ENCODE measurements at regions not wholly inside any gene's neighbourhood (a gene's known extent, or its start where the extent isn't known, plus 50 kb on each side); places are given as distances from the start of the nearest gene placed in this dataset.

DNA sequence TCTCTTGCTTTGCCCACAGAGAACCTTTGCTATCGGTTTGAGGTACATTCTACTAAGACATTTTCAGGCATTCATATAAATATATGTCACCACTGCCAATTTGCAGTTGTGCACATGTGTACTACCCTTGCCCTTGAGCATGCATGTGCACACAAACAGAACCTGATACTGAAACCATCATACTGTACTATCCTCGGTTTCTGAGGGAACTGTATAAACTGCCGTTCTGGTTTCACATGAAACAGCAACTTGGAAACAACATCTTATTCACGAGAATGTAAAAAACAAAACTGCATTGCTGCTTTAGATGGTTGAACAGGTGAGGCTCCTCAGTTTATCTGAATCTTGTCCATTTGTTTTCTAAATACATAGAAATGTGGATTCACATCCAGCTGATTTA, 151.2 kb upstream of the TMEM170B start (continued):
- TF ChIP-seq, protein P1, sequence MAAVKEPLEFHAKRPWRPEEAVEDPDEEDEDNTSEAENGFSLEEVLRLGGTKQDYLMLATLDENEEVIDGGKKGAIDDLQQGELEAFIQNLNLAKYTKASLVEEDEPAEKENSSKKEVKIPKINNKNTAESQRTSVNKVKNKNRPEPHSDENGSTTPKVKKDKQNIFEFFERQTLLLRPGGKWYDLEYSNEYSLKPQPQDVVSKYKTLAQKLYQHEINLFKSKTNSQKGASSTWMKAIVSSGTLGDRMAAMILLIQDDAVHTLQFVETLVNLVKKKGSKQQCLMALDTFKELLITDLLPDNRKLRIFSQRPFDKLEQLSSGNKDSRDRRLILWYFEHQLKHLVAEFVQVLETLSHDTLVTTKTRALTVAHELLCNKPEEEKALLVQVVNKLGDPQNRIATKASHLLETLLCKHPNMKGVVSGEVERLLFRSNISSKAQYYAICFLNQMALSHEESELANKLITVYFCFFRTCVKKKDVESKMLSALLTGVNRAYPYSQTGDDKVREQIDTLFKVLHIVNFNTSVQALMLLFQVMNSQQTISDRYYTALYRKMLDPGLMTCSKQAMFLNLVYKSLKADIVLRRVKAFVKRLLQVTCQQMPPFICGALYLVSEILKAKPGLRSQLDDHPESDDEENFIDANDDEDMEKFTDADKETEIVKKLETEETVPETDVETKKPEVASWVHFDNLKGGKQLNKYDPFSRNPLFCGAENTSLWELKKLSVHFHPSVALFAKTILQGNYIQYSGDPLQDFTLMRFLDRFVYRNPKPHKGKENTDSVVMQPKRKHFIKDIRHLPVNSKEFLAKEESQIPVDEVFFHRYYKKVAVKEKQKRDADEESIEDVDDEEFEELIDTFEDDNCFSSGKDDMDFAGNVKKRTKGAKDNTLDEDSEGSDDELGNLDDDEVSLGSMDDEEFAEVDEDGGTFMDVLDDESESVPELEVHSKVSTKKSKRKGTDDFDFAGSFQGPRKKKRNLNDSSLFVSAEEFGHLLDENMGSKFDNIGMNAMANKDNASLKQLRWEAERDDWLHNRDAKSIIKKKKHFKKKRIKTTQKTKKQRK (IDR thresholded peaks at IDR 0.05; ENCODE audit: low read depth, low read length) = no peak
- no peak for TF ChIP-seq ESRRA (IDR thresholded peaks at IDR 0.05; ENCODE audit: low read length)
- peak; percentile 56 for TF ChIP-seq BCL3 (IDR thresholded peaks at IDR 0.05; ENCODE audit: borderline replicate concordance, insufficient read depth, low read depth, low read length, poor library complexity, severe bottlenecking)
- no peak for TF ChIP-seq PBX3 (IDR thresholded peaks at IDR 0.05; ENCODE audit: insufficient replicate concordance, low read depth, low read length)
- no peak for TF ChIP-seq ZBTB11 (CRISPR knock-in tag; IDR thresholded peaks at IDR 0.05)
- TF ChIP-seq TBL1XR1 (IDR thresholded peaks at IDR 0.05; ENCODE audit: low read depth, low read length) = 0 out of 2 replicates have a peak, but pooled peaks have one; percentile 77
- no peak for TF ChIP-seq SMAD1 (IDR thresholded peaks at IDR 0.05; ENCODE audit: low read depth, partially characterized antibody)
- no peak for TF ChIP-seq SIX5 (IDR thresholded peaks at IDR 0.05; ENCODE audit: low read depth, low read length, severe bottlenecking)
- no peak for TF ChIP-seq PRDM15 (CRISPR knock-in tag; IDR thresholded peaks at IDR 0.05)
- no peak for TF ChIP-seq TARDBP (IDR thresholded peaks at IDR 0.05; ENCODE audit: borderline replicate concordance)
- no peak for TF ChIP-seq HSF1 (IDR thresholded peaks at IDR 0.05; ENCODE audit: low read depth, low read length)
- peak; percentile 52; the same call in 1 of the 2 replicates for TF ChIP-seq ZNF24 (IDR thresholded peaks at IDR 0.05)
- TF ChIP-seq BCL11A (IDR thresholded peaks at IDR 0.05; ENCODE audit: low read depth, low read length) = peak; percentile 76
- no peak for TF ChIP-seq SUZ12 (IDR thresholded peaks at IDR 0.05; ENCODE audit: unreplicated experiment)
- peak; percentile 41; the same call in 1 of the 2 replicates for TF ChIP-seq SPI1 (IDR thresholded peaks at IDR 0.05; ENCODE audit: borderline replicate concordance, insufficient read depth, low read depth, low read length)

Data from GM12878 (cell line).